K562 (cell line): ENCODE measurements at regions not wholly inside any gene's neighbourhood (a gene's known extent, or its start where the extent isn't known, plus 50 kb on each side); places are given as distances from the start of the nearest gene placed in this dataset.

ENCODE experiments used
- ATF4 ChIP-seq: fragments of 450-650 bp; formaldehyde crosslinking; IDR thresholded peaks from 2 replicates; pipeline ENCODE4 v1.4.0; 2022; ENCODE audit warnings: mild to moderate bottlenecking, moderate library complexity
- CHCHD3 ChIP-seq: fragments of 250-450 bp; sonication (Bioruptor Pico); IDR thresholded peaks from 2 replicates; pipeline ENCODE4 v2.1.2; 2022; ENCODE audit warnings: mild to moderate bottlenecking
- CHD1 ChIP-seq: fragments of 200-600 bp; sonication (generic); IDR thresholded peaks from one replicate; pipeline ENCODE4 v1.6.1; 2012; ENCODE audit warnings: mild to moderate bottlenecking, moderate library complexity, low read length, inconsistent platforms
- CHD4 ChIP-seq: fragments of 200-600 bp; sonication (generic); IDR thresholded peaks from 3 replicates; pipeline ENCODE4 v1.6.1; 2012; ENCODE audit warnings: low read depth, mild to moderate bottlenecking, mixed read lengths, low read length, inconsistent platforms; ENCODE audit not compliant: insufficient read depth, insufficient replicate concordance, poor library complexity, severe bottlenecking
- CUX1 ChIP-seq: fragments of 200-800 bp; sonication (Bioruptor generic); IDR thresholded peaks from 2 replicates; pipeline ENCODE4 v1.6.1; 2016; ENCODE audit warnings: missing genetic modification characterization, missing compliant biosample characterization
- ELK3 ChIP-seq: fragments of 450-650 bp; formaldehyde crosslinking; IDR thresholded peaks from 2 replicates; pipeline ENCODE4 v1.4.0; 2020; ENCODE audit warnings: mild to moderate bottlenecking
- MNT ChIP-seq, 2 experiments: fragments of 450-650 bp; conservative IDR thresholded peaks; 2 replicates each; pipeline ENCODE4 v1.6.1; 2017; ENCODE audit warnings: mild to moderate bottlenecking in 2 of 2, moderate library complexity in 2 of 2
- MYC ChIP-seq, 2 experiments: fragments of 250-450 bp in 1 of 2; sonication (Bioruptor Pico) in 1 of 2; IDR thresholded peaks; 2 replicates each; pipeline versions ENCODE4 v1.5.1 to v1.6.1; 2012 to 2021; ENCODE audit warnings: low read depth in 2 of 2, borderline replicate concordance in 1 of 2, improper control_type of control experiment in 1 of 2, low read length in 1 of 2, mild to moderate bottlenecking in 1 of 2, moderate library complexity in 1 of 2
- PHB2 ChIP-seq: fragments of 450-650 bp; IDR thresholded peaks from 2 replicates; pipeline ENCODE4 v1.6.1; 2017; ENCODE audit warnings: low read depth
- YY1 ChIP-seq, 3 experiments: IDR thresholded peaks; 2 replicates each; pipeline ENCODE4 v1.6.1; 2011; ENCODE audit warnings: low read length in 2 of 3, mild to moderate bottlenecking in 2 of 3, moderate library complexity in 2 of 3, borderline replicate concordance in 1 of 3, control low read depth in 1 of 3, low read depth in 1 of 3; ENCODE audit not compliant: insufficient read depth in 3 of 3, insufficient replicate concordance in 2 of 3, control insufficient read depth in 1 of 3, insufficient read length in 1 of 3; ENCODE audit errors: extremely low read depth in 1 of 3

- no peak for TF ChIP-seq YY1 (IDR thresholded peaks at IDR 0.05; ENCODE audit: borderline replicate concordance in 1 of 3, control insufficient read depth in 1 of 3, extremely low read depth in 1 of 3, insufficient read depth in 3 of 3, insufficient read length in 1 of 3, insufficient replicate concordance in 2 of 3, low read depth in 1 of 3, low read length in 2 of 3)
- TF ChIP-seq CHCHD3 (CRISPR knock-in tag): no peak
- no peak for TF ChIP-seq CHD1
- no peak for TF ChIP-seq ATF4 (CRISPR knock-in tag)
- no peak for TF ChIP-seq MNT (conservative IDR thresholded peaks at IDR 0.05)
- TF ChIP-seq CHD4: no peak
- no peak for TF ChIP-seq MYC (IDR thresholded peaks at IDR 0.05; ENCODE audit: low read depth, low read length)
- TF ChIP-seq MYC (CRISPR knock-in tag; IDR thresholded peaks at IDR 0.05; ENCODE audit: borderline replicate concordance, low read depth): no peak
- TF ChIP-seq CUX1: no peak
- no peak for TF ChIP-seq PHB2
- TF ChIP-seq ELK3 (CRISPR knock-in tag): no peak
Observed at GRCh38 chr2:15786901-15787300, 153.4 kb upstream of the MYCN start (continued).
